DOHH2 (cell line): ENCODE measurements at regions not wholly inside any gene's neighbourhood (a gene's known extent, or its start where the extent isn't known, plus 50 kb on each side); places are given as distances from the start of the nearest gene placed in this dataset.

ENCODE experiments used
- H3F3A ChIP-seq: fragments of 200-600 bp; sonication (generic), shearing (Covaris generic); 2 replicates; pipeline ENCODE4 v1.6.0; 2016; ENCODE audit warnings: antibody characterized with exemption, mild to moderate bottlenecking; ENCODE audit not compliant: control insufficient read depth, insufficient read depth
- H3K27ac ChIP-seq: fragments of 200-600 bp; sonication (generic); 2 replicates; pipeline ENCODE4 v1.5.1; 2014; ENCODE audit warnings: low read depth, mild to moderate bottlenecking, low read length, moderate library complexity
- H3K27me3 ChIP-seq: fragments of 200-600 bp; sonication (generic); 2 replicates; pipeline ENCODE4 v1.6.1; 2014; ENCODE audit warnings: mild to moderate bottlenecking, low read length, mixed read lengths; ENCODE audit not compliant: control insufficient read depth
- H3K36me3 ChIP-seq: fragments of 200-600 bp; sonication (generic); 2 replicates; pipeline ENCODE4 v1.6.1; 2014; ENCODE audit warnings: mild to moderate bottlenecking, low read length, moderate library complexity, mixed read lengths; ENCODE audit not compliant: control insufficient read depth
- H3K4me1 ChIP-seq: fragments of 200-600 bp; sonication (generic); 2 replicates; pipeline ENCODE4 v1.6.1; 2014; ENCODE audit warnings: mild to moderate bottlenecking, low read length, mixed read lengths; ENCODE audit not compliant: control insufficient read depth
- H3K4me2 ChIP-seq: fragments of 200-600 bp; sonication (generic); 2 replicates; pipeline ENCODE4 v1.6.0; 2014; ENCODE audit warnings: mild to moderate bottlenecking, low read length, moderate library complexity
- H3K4me3 ChIP-seq: fragments of 200-600 bp; sonication (generic); 2 replicates; pipeline ENCODE4 v1.5.1; 2014; ENCODE audit warnings: mild to moderate bottlenecking, low read length, mixed read lengths
- H3K79me2 ChIP-seq: fragments of 200-600 bp; sonication (generic); 2 replicates; pipeline ENCODE4 v1.6.1; 2014; ENCODE audit warnings: mild to moderate bottlenecking, low read length, mixed read lengths; ENCODE audit not compliant: control insufficient read depth
- H3K9me2 ChIP-seq: fragments of 200-600 bp; sonication (generic); replicated peaks from 2 replicates; pipeline ENCODE4 v1.6.1; 2014; ENCODE audit warnings: mild to moderate bottlenecking, low read length, mixed read lengths; ENCODE audit not compliant: control insufficient read depth
- H3K9me3 ChIP-seq: fragments of 200-600 bp; sonication (generic); 2 replicates; pipeline ENCODE4 v1.6.1; 2014; ENCODE audit warnings: antibody characterized with exemption, low read length, mixed read lengths; ENCODE audit not compliant: control insufficient read depth, insufficient read depth
- H4K20me1 ChIP-seq: fragments of 200-600 bp; sonication (generic); 2 replicates; pipeline ENCODE4 v1.6.0; 2014; ENCODE audit warnings: low read depth, mild to moderate bottlenecking, antibody characterized with exemption, low read length, moderate library complexity; ENCODE audit not compliant: control insufficient read depth, insufficient read depth
- EZH2phosphoT487 ChIP-seq: fragments of 200-600 bp; sonication (generic); IDR thresholded peaks from 2 replicates; pipeline ENCODE4 v1.6.1; 2017; ENCODE audit warnings: borderline replicate concordance, mild to moderate bottlenecking, antibody characterized with exemption, low read length, moderate library complexity, mixed read lengths
- TF ChIP-seq, protein P1 (sequence below): fragments of 200-600 bp; sonication (generic); IDR thresholded peaks from one replicate; pipeline ENCODE4 v1.5.1; 2014; ENCODE audit warnings: antibody characterized with exemption, mild to moderate bottlenecking, low read depth, low read length; ENCODE audit not compliant: poor library complexity, severe bottlenecking

DNA sequence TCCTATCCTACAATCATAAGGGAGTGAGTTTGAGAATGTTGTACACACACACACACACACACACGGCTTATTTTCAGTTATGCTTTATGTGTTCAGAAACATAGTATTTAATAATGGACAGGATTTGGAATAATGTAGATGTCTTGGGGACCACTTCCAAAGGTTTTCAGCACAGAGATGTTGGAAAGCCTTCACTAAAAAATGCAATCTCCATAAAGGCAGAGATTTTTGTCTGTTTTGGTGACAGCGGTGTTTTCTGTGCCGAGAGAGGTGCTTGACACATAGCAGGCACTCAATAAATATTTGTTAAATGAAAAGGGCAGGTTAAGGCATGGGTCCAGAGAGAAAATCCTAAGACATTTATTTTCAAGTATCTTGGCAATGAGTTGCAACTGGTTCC, 428.2 kb upstream of the RGMA start:
- Histone ChIP-seq H3K9me3 (no peaks in the 10 kb centered on the region), H3F3A (no peaks in the 10 kb centered on the region), H3K36me3 (no peaks in the 10 kb centered on the region), H3K27ac (no peak overlapping the region), H4K20me1 (no peaks in the 10 kb centered on the region), H3K9me2 (no peaks in the 10 kb centered on the region), H3K27me3 (no peaks in the 10 kb centered on the region), H3K4me2 (no peak overlapping the region), H3K4me1 (no peaks in the 10 kb centered on the region), H3K4me3 (no peak overlapping the region), H3K79me2 (no peaks in the 10 kb centered on the region)
- no peak for TF ChIP-seq EZH2phosphoT487
- TF ChIP-seq, protein P1, sequence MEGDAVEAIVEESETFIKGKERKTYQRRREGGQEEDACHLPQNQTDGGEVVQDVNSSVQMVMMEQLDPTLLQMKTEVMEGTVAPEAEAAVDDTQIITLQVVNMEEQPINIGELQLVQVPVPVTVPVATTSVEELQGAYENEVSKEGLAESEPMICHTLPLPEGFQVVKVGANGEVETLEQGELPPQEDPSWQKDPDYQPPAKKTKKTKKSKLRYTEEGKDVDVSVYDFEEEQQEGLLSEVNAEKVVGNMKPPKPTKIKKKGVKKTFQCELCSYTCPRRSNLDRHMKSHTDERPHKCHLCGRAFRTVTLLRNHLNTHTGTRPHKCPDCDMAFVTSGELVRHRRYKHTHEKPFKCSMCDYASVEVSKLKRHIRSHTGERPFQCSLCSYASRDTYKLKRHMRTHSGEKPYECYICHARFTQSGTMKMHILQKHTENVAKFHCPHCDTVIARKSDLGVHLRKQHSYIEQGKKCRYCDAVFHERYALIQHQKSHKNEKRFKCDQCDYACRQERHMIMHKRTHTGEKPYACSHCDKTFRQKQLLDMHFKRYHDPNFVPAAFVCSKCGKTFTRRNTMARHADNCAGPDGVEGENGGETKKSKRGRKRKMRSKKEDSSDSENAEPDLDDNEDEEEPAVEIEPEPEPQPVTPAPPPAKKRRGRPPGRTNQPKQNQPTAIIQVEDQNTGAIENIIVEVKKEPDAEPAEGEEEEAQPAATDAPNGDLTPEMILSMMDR: no peak

GRCh38 chr15:93515256-93516051, 426.4 kb upstream of the RGMA start:
- no peaks in the 10 kb centered on the region for H3K79me2 ChIP-seq
- H3K9me3 ChIP-seq: no peaks in the 10 kb centered on the region
- no peaks in the 10 kb centered on the region for H3K9me2 ChIP-seq
- H3K27me3 ChIP-seq: no peaks in the 10 kb centered on the region
- TF ChIP-seq EZH2phosphoT487: no peak
- TF ChIP-seq, protein P1: no peak
- H4K20me1 ChIP-seq: no peaks in the 10 kb centered on the region
- H3K4me1 ChIP-seq: no peaks in the 10 kb centered on the region
- no peaks in the 10 kb centered on the region for H3K36me3 ChIP-seq
- H3K27ac ChIP-seq: no peak overlapping the region
- no peak overlapping the region for H3K4me2 ChIP-seq
- H3F3A ChIP-seq: no peaks in the 10 kb centered on the region
- H3K4me3 ChIP-seq: no peak overlapping the region

DNA sequence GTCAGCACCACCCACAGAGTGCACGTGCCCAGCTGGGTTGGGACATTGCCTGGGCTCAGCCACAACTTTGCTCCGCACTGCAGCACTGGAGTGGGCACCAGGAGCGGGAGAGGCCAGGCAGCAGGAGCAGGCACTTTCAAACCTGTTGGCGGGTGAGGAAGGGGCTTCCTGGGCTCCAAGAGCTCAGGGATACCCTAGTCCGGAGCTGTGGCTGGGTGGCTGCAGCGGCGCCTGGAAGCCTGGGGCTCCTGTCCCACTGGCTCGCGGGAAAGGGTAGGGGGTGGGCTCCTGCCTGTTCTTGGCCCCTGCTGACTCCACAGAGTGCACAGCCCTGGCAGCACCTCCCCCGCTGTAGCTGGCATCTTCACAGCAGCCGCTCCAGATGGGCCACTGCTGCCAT, 417.6 kb upstream of the RGMA start:
- no peaks in the 10 kb centered on the region for H3F3A ChIP-seq
- no peaks in the 10 kb centered on the region for H3K9me3 ChIP-seq
- no peaks in the 10 kb centered on the region for H3K4me1 ChIP-seq
- H3K27me3 ChIP-seq: no peaks in the 10 kb centered on the region
- H3K27ac ChIP-seq: no peak overlapping the region
- TF ChIP-seq EZH2phosphoT487: no peak
- TF ChIP-seq, protein P1: no peak
- no peaks in the 10 kb centered on the region for H3K9me2 ChIP-seq
- H4K20me1 ChIP-seq: no peaks in the 10 kb centered on the region
- no peaks in the 10 kb centered on the region for H3K36me3 ChIP-seq
- no peak overlapping the region for H3K4me2 ChIP-seq
- no peak overlapping the region for H3K4me3 ChIP-seq
- no peaks in the 10 kb centered on the region for H3K79me2 ChIP-seq
